HPDE6-E6E7 (cell line): ENCODE measurements at regions not wholly inside any gene's neighbourhood (a gene's known extent, or its start where the extent isn't known, plus 50 kb on each side); places are given as distances from the start of the nearest gene placed in this dataset.
"Not testable (repeated sequence)": the region's sequence is repeated elsewhere in the genome, so short reads cannot be mapped to it uniquely, and the experiment has no call there.

Source experiments
- DNase-seq: peaks from one replicate; pipeline ENCODE4 v3.0.0; 2011; ENCODE audit warnings: missing footprints; ENCODE audit errors: extremely low spot score

GRCh38 chrX:94831364-94831763 lies 1157.4 kb downstream of the FAM133A start:
- DNase-seq, result no peak

GRCh38 chrX:94834226-94834625 lies 1160.2 kb downstream of the FAM133A start:
- no peak for DNase-seq

- no peak for DNase-seq
Measured at GRCh38 chrX:94850811-94851210, 1176.8 kb downstream of the FAM133A start.

GRCh38 chrX:94854251-94854650 lies 1180.2 kb downstream of the FAM133A start:
- DNase-seq, result no peak

- DNase-seq, result not testable (repeated sequence)
Measured at GRCh38 chrX:94862470-94862869, 1188.5 kb downstream of the FAM133A start.

- DNase-seq, result no peak
Measured at GRCh38 chrX:94871640-94872039, 1197.6 kb downstream of the FAM133A start.

- DNase-seq, result no peak
Measured at GRCh38 chrX:94901849-94902248, 1227.8 kb downstream of the FAM133A start.

- DNase-seq, result no peak
Measured at GRCh38 chrX:94908171-94908570, 1234.2 kb downstream of the FAM133A start.

GRCh38 chrX:94908648-94909047 lies 1234.6 kb downstream of the FAM133A start:
- no peak for DNase-seq

- no peak for DNase-seq
Measured at GRCh38 chrX:94914235-94914634, 1240.2 kb downstream of the FAM133A start.

- DNase-seq, result no peak
Measured at GRCh38 chrX:94932278-94932965, 1258.4 kb downstream of the FAM133A start.

GRCh38 chrX:94936722-94937121 lies 1262.7 kb downstream of the FAM133A start:
- no peak for DNase-seq

- DNase-seq, result no peak
Measured at GRCh38 chrX:94937491-94937890, 1263.5 kb downstream of the FAM133A start.

GRCh38 chrX:94942603-94943002 lies 1268.6 kb downstream of the FAM133A start:
- DNase-seq, result no peak

- not testable (repeated sequence) for DNase-seq
Measured at GRCh38 chrX:94946137-94946536, 1272.1 kb downstream of the FAM133A start.

GRCh38 chrX:94961730-94962129 lies 1287.7 kb downstream of the FAM133A start:
- DNase-seq, result no peak

- DNase-seq, result no peak
Measured at GRCh38 chrX:94977562-94977961, 1303.6 kb downstream of the FAM133A start.

- no peak for DNase-seq
Measured at GRCh38 chrX:94977986-94978385, 1304.0 kb downstream of the FAM133A start.
